ENCODE measurements at regions not wholly inside any gene's neighbourhood (a gene's known extent, or its start where the extent isn't known, plus 50 kb on each side); places are given as distances from the start of the nearest gene placed in this dataset.

- TF ChIP-seq CTCF (IDR thresholded peaks at IDR 0.05): no peak
- no peak for TF ChIP-seq REST (IDR thresholded peaks at IDR 0.05; ENCODE audit: insufficient read depth in 1 of 2, low read depth in 2 of 2, low read length in 1 of 2)
- no peak for TF ChIP-seq POLR2AphosphoS5 (IDR thresholded peaks at IDR 0.05; ENCODE audit: low read depth, low read length)
- no peak for TF ChIP-seq TCF7L2 (IDR thresholded peaks at IDR 0.05; ENCODE audit: low read depth, low read length)
- no peak for TF ChIP-seq SIN3A (IDR thresholded peaks at IDR 0.05; ENCODE audit: borderline replicate concordance, insufficient read depth, low read depth, low read length)
Measured at GRCh38 chrX:150158554-150159332, 204.4 kb upstream of the MAMLD1 start.

All from Panc1 (cell line).